ENCODE measurements at regions not wholly inside any gene's neighbourhood (a gene's known extent, or its start where the extent isn't known, plus 50 kb on each side); places are given as distances from the start of the nearest gene placed in this dataset.

DNA sequence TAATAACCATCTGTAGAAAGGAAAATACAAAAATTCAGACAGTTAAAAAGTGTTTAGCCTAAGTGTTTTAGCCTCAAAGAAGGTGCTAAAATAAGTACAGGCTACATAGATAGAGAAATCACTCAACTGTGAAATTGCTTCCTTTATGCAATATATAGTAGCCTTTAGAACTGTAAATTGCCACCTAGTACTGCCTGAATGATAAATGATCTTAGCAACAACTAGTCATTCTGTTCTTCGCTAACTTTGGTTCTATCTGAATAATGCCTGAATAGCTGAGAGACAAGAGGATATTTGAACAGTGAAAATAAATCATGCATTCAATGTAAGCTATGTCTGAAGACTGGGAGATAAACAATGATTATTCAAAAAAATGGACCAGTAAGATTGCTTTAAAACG, 603.3 kb upstream of the PTCHD4 start:
- no CpG with 5 or more reads among the region's 2 CpGs for WGBS (ENCODE audit: insufficient coverage)
- no peak overlapping the region for H3K27ac ChIP-seq (ENCODE audit: low read depth, low read length)
- DNase-seq (ENCODE audit: low read depth in 4 of 6, low spot score in 6 of 6): peak in 3 of 6 donors; percentile 9 to 69 (median 16)
- peaks cover 3% of the 10 kb centered on the region for H3K9me3 ChIP-seq (ENCODE audit: control insufficient read depth, insufficient read depth, low read length)
- no peaks in the 10 kb centered on the region for H3K4me1 ChIP-seq (ENCODE audit: control insufficient read depth, insufficient read depth, low read length)
- H3K27me3 ChIP-seq (ENCODE audit: control insufficient read depth, insufficient read depth, low read length): no peaks in the 10 kb centered on the region
- no peak overlapping the region for H3K4me3 ChIP-seq (ENCODE audit: low read depth, low read length)
- no peaks in the 10 kb centered on the region for H3K36me3 ChIP-seq (ENCODE audit: control insufficient read depth, insufficient read depth, low read length)

DNA sequence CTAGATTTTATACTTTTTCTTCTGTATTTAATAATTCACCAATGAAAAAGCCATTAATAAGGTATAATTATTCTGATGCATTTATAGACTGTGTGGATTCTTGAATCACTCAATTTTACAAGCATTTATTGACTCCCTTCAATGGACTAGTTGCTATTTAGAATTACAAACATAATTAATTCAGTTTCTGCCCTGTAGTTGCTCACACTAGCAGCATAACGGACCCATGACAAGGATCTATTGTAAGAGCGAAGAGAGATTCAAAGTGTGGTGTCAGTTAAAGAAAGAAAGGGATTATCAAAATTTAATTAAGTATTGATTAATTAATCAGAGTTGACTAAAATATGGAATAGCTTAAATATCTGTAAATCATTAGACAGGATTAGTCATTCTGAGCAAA, 602.6 kb upstream of the PTCHD4 start:
- H3K36me3 ChIP-seq (ENCODE audit: control insufficient read depth, insufficient read depth, low read length): no peaks in the 10 kb centered on the region
- H3K9me3 ChIP-seq (ENCODE audit: control insufficient read depth, insufficient read depth, low read length): peaks cover 3% of the 10 kb centered on the region
- no CpG with 5 or more reads among the region's 2 CpGs for WGBS (ENCODE audit: insufficient coverage)
- peak in 1 of 6 donors; percentile 2 for DNase-seq (ENCODE audit: low read depth in 4 of 6, low spot score in 6 of 6)
- H3K27me3 ChIP-seq (ENCODE audit: control insufficient read depth, insufficient read depth, low read length): no peaks in the 10 kb centered on the region
- H3K4me1 ChIP-seq (ENCODE audit: control insufficient read depth, insufficient read depth, low read length): no peaks in the 10 kb centered on the region
- H3K4me3 ChIP-seq (ENCODE audit: low read depth, low read length): no peak overlapping the region
- no peak overlapping the region for H3K27ac ChIP-seq (ENCODE audit: low read depth, low read length)

DNA sequence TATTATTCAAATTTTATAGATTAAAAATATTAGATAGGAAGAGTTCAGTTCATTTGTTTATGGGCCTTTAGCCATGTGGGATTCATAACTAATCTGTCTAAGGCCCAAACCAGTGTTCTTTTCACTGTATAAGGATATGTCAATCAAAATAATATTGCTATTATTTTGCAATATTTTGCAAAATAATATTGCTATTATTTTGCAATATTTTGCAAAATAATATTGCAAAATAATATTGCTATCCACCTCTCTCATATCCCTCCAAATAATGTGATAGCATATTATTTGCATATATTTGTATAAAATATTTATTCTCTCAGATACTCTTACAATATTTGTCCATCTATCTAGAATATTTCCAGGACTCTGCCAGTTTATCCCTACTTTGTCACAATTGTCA, 595.3 kb upstream of the PTCHD4 start:
- Histone ChIP-seq H3K27me3 (ENCODE audit: control insufficient read depth, insufficient read depth, low read length) (no peaks in the 10 kb centered on the region), H3K4me1 (ENCODE audit: control insufficient read depth, insufficient read depth, low read length) (no peaks in the 10 kb centered on the region), H3K9me3 (ENCODE audit: control insufficient read depth, insufficient read depth, low read length) (no peaks in the 10 kb centered on the region), H3K4me3 (ENCODE audit: low read depth, low read length) (no peak overlapping the region), H3K36me3 (ENCODE audit: control insufficient read depth, insufficient read depth, low read length) (no peaks in the 10 kb centered on the region), H3K27ac (ENCODE audit: low read depth, low read length) (no peak overlapping the region)
- DNase-seq (ENCODE audit: low read depth in 4 of 6, low spot score in 6 of 6): no peak

DNA sequence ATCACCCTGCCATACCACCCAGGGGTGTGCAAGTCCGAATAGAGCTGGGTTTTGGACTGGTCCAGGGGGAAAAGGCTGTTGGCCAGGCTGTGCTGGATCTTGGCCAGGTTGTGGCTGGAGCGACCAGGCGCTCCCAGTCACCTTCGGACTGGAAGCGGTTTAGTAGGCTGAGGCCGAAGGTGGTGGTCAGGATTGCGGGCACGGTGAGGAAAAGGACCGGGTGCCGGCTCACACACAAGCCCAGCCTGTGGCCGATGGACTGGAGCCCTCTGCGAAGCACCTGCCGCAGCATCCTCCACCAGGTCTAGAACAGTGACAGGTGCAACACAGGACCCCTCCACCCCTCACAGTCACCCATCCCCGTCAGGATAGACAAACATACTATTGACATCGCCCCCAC, 590.6 kb upstream of the PTCHD4 start:
- no peak for DNase-seq (ENCODE audit: low read depth in 4 of 6, low spot score in 6 of 6)
- no peak overlapping the region for H3K4me3 ChIP-seq (ENCODE audit: low read depth, low read length)

DNA sequence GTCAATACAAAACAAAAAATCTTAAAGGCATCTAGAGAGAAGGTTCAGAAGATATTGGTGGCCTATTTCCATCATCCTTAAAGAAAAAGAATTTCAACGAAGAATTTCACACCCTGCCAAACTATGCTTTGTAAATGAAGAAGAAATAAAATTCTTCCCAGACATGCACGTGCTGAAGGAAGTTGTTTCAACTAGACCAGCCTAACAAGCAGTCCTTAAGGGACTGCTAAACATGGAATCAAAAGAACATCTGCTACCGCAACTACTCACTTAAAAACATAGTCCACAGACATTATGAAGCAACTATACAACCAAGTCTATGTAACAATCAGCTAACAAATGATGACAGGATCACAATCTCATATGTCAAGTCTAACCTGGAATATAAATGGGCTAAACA, 584.9 kb upstream of the PTCHD4 start:
- Histone ChIP-seq H3K4me1 (ENCODE audit: control insufficient read depth, insufficient read depth, low read length) (no peaks in the 10 kb centered on the region), H3K27me3 (ENCODE audit: control insufficient read depth, insufficient read depth, low read length) (no peaks in the 10 kb centered on the region), H3K9me3 (ENCODE audit: control insufficient read depth, insufficient read depth, low read length) (peaks cover 4% of the 10 kb centered on the region), H3K4me3 (ENCODE audit: low read depth, low read length) (no peak overlapping the region), H3K27ac (ENCODE audit: low read depth, low read length) (no peak overlapping the region), H3K36me3 (ENCODE audit: control insufficient read depth, insufficient read depth, low read length) (no peaks in the 10 kb centered on the region)
- no peak for DNase-seq (ENCODE audit: low read depth in 4 of 6, low spot score in 6 of 6)
- 86% methylated on average over 2 of the region's 3 CpGs for WGBS (ENCODE audit: insufficient coverage)

More for the DNA sequence above, 590.6 kb upstream of the PTCHD4 start:
- Histone ChIP-seq H3K36me3 (ENCODE audit: control insufficient read depth, insufficient read depth, low read length) (no peaks in the 10 kb centered on the region), H3K27me3 (ENCODE audit: control insufficient read depth, insufficient read depth, low read length) (no peaks in the 10 kb centered on the region), H3K27ac (ENCODE audit: low read depth, low read length) (no peak overlapping the region), H3K4me1 (ENCODE audit: control insufficient read depth, insufficient read depth, low read length) (no peaks in the 10 kb centered on the region), H3K9me3 (ENCODE audit: control insufficient read depth, insufficient read depth, low read length) (peaks cover 2% of the 10 kb centered on the region)
- 93% methylated on average over 15 of the region's 15 CpGs for WGBS (ENCODE audit: insufficient coverage)

DNA sequence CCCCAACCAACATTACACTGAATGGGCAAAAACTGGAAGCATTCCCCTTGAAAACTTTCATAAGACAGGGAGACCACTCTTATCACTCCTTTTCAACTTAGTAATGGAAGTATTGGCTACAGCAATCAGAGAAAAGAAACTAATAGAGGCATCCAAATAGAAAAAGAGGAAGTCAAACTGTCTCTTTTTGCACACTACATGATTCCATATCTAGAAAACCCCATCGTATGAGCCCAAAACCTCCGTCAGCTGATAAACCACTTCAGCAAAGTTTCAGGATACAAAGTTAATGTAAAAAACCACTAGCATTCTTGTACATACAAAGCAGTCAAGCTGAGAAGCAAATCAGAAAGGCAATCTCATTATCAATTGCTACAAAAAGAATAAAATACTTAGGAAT, 580.4 kb upstream of the PTCHD4 start:
- 94% methylated on average over 2 of the region's 2 CpGs for WGBS (ENCODE audit: insufficient coverage)
- Histone ChIP-seq H3K4me3 (ENCODE audit: low read depth, low read length) (no peak overlapping the region), H3K9me3 (ENCODE audit: control insufficient read depth, insufficient read depth, low read length) (peaks cover 5% of the 10 kb centered on the region), H3K4me1 (ENCODE audit: control insufficient read depth, insufficient read depth, low read length) (no peaks in the 10 kb centered on the region), H3K36me3 (ENCODE audit: control insufficient read depth, insufficient read depth, low read length) (no peaks in the 10 kb centered on the region), H3K27me3 (ENCODE audit: control insufficient read depth, insufficient read depth, low read length) (no peaks in the 10 kb centered on the region), H3K27ac (ENCODE audit: low read depth, low read length) (no peak overlapping the region)
- DNase-seq (ENCODE audit: low read depth in 4 of 6, low spot score in 6 of 6): no peak

DNA sequence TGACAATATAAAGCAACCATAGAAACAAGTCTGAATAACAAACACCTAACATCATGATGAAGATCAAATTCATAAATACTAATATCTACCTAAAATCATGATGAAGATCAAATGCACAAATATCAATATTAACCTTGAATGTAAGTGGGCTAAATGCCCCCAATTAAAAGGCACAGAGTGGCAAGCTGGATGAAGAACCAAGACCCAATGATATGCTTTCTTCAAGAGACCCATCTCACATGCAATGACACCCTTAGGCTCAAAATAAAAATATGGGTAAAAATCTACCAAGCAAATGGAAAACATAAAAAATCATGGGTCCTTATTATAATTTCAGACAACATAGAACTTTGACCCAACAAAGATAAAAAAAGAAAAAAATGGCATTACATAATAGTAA, 578.5 kb upstream of the PTCHD4 start:
- Histone ChIP-seq H3K9me3 (ENCODE audit: control insufficient read depth, insufficient read depth, low read length) (peaks cover 3% of the 10 kb centered on the region), H3K27ac (ENCODE audit: low read depth, low read length) (no peak overlapping the region), H3K27me3 (ENCODE audit: control insufficient read depth, insufficient read depth, low read length) (no peaks in the 10 kb centered on the region), H3K36me3 (ENCODE audit: control insufficient read depth, insufficient read depth, low read length) (no peaks in the 10 kb centered on the region), H3K4me3 (ENCODE audit: low read depth, low read length) (no peak overlapping the region), H3K4me1 (ENCODE audit: control insufficient read depth, insufficient read depth, low read length) (no peaks in the 10 kb centered on the region)
- no peak for DNase-seq (ENCODE audit: low read depth in 4 of 6, low spot score in 6 of 6)

DNA sequence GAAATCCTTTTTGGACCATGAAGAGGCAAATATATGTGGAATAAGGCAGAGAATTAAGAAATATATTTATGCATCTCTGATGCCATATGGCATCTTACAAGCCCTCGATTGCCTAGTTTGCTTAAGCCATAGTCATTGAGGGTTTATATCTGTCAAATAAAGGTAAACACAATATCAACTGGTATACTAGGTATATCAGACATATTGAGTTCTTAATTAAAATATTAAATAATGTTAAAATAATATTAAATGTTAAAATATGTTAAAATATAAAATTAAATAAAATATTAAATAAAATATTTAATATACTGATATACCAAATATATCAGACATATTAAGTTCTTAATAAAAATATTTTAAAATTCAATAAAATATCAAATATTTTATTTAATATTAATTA, 567.4 kb upstream of the PTCHD4 start:
- Histone ChIP-seq H3K4me3 (ENCODE audit: low read depth, low read length) (no peak overlapping the region), H3K9me3 (ENCODE audit: control insufficient read depth, insufficient read depth, low read length) (no peaks in the 10 kb centered on the region), H3K27me3 (ENCODE audit: control insufficient read depth, insufficient read depth, low read length) (no peaks in the 10 kb centered on the region), H3K27ac (ENCODE audit: low read depth, low read length) (no peak overlapping the region), H3K36me3 (ENCODE audit: control insufficient read depth, insufficient read depth, low read length) (no peaks in the 10 kb centered on the region), H3K4me1 (ENCODE audit: control insufficient read depth, insufficient read depth, low read length) (no peaks in the 10 kb centered on the region)
- no peak for DNase-seq (ENCODE audit: low read depth in 4 of 6, low spot score in 6 of 6)
- no CpG with 5 or more reads among the region's 1 CpG for WGBS (ENCODE audit: insufficient coverage)

DNA sequence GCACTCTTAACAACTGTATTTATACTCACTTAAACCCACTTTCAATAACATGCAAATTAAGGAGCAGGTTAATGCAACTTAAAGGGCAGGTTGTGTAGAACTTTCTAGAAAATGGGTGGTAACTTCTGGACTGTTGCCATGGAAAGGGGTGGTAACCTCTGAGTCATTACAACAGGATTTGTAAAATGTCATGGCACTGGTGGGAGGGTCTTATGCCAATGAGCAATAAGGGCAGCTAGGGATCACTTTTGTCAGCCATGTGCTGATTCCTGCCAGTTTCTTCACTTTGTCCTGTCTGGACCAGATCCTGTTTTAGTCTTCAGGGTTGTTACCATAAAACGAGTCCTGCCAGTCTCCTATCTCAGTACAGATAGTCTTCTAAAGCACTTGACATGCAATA, 560.5 kb upstream of the PTCHD4 start:
- Histone ChIP-seq H3K9me3 (ENCODE audit: control insufficient read depth, insufficient read depth, low read length) (no peaks in the 10 kb centered on the region), H3K27ac (ENCODE audit: low read depth, low read length) (no peak overlapping the region), H3K27me3 (ENCODE audit: control insufficient read depth, insufficient read depth, low read length) (no peaks in the 10 kb centered on the region), H3K4me1 (ENCODE audit: control insufficient read depth, insufficient read depth, low read length) (no peaks in the 10 kb centered on the region), H3K36me3 (ENCODE audit: control insufficient read depth, insufficient read depth, low read length) (no peaks in the 10 kb centered on the region), H3K4me3 (ENCODE audit: low read depth, low read length) (no peak overlapping the region)
- no peak for DNase-seq (ENCODE audit: low read depth in 4 of 6, low spot score in 6 of 6)
- no CpG with 5 or more reads among the region's 1 CpG for whole genome bisulfite sequencing (ENCODE audit: insufficient coverage)

DNA sequence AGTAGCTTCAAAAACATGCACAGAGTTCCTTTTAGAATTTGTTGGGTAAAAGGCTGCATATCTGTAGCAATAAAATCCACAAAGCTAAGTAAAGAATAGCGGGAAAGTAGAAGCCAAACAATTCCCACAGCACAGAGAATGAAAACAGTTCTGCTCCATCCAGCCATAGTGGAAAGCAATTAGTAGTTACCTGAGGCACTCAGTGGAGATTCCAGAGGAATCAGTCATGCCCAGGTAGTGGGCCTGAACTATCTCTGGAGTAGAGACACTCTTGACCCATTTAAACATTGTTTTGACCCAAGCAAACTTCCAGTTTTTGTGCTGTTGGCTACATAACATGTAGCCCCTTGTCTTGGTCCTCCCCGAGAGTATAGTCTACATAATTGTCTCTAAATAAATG, 559.5 kb upstream of the PTCHD4 start:
- WGBS (ENCODE audit: insufficient coverage): no CpG with 5 or more reads among the region's 2 CpGs
- DNase-seq (ENCODE audit: low read depth in 4 of 6, low spot score in 6 of 6): no peak
- Histone ChIP-seq H3K27ac (ENCODE audit: low read depth, low read length) (no peak overlapping the region), H3K4me3 (ENCODE audit: low read depth, low read length) (no peak overlapping the region), H3K4me1 (ENCODE audit: control insufficient read depth, insufficient read depth, low read length) (no peaks in the 10 kb centered on the region), H3K27me3 (ENCODE audit: control insufficient read depth, insufficient read depth, low read length) (no peaks in the 10 kb centered on the region), H3K9me3 (ENCODE audit: control insufficient read depth, insufficient read depth, low read length) (no peaks in the 10 kb centered on the region), H3K36me3 (ENCODE audit: control insufficient read depth, insufficient read depth, low read length) (no peaks in the 10 kb centered on the region)

DNA sequence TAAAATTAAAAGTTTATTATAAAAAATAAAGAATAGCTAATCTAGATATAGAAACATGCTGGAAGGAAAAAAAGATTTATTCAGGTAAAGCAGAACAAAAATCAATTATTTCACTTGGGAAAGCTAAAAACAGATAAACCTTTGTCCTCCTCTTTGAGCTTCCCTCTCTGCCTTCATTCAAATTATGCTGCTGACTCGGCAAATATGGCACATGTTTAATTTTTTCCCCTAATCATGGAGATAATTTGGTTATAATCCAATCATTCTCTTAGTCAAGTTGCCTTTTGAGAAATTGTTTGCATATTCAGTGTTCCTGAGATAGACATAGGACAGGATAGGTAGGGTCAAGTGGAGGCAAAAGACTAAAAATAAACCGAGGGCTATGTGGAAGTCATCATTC, 556.8 kb upstream of the PTCHD4 start:
- no peaks in the 10 kb centered on the region for H3K4me1 ChIP-seq (ENCODE audit: control insufficient read depth, insufficient read depth, low read length)
- DNase-seq (ENCODE audit: low read depth in 4 of 6, low spot score in 6 of 6): no peak
- no peaks in the 10 kb centered on the region for H3K9me3 ChIP-seq (ENCODE audit: control insufficient read depth, insufficient read depth, low read length)
- no peaks in the 10 kb centered on the region for H3K36me3 ChIP-seq (ENCODE audit: control insufficient read depth, insufficient read depth, low read length)
- H3K27ac ChIP-seq (ENCODE audit: low read depth, low read length): no peak overlapping the region
- WGBS (ENCODE audit: insufficient coverage): no CpG with 5 or more reads among the region's 2 CpGs
- no peak overlapping the region for H3K4me3 ChIP-seq (ENCODE audit: low read depth, low read length)
- H3K27me3 ChIP-seq (ENCODE audit: control insufficient read depth, insufficient read depth, low read length): no peaks in the 10 kb centered on the region
